ENCODE measurements at regions not wholly inside any gene's neighbourhood (a gene's known extent, or its start where the extent isn't known, plus 50 kb on each side); places are given as distances from the start of the nearest gene placed in this dataset.
A peak's percentile ranks its signal among the peaks of the same experiment; 100 is the strongest.

- TF ChIP-seq CTCF (IDR thresholded peaks at IDR 0.05; ENCODE audit: control insufficient read depth, extremely low read depth, insufficient read depth), result no peak
Measured at GRCh38 chr9:13731637-13732036, 452.1 kb upstream of the MPDZ start.

GRCh38 chr9:13729955-13730354, 450.5 kb upstream of the MPDZ start:
- H3K4me3 ChIP-seq (ENCODE audit: low read depth, low read length), result no peak overlapping the region
- no peak for DNase-seq (ENCODE audit: low read depth)
- TF ChIP-seq CTCF (IDR thresholded peaks at IDR 0.05; ENCODE audit: control insufficient read depth, extremely low read depth, insufficient read depth), result no peak

More at GRCh38 chr9:13731637-13732036, 452.1 kb upstream of the MPDZ start:
- H3K4me3 ChIP-seq (ENCODE audit: low read depth, low read length), result no peak overlapping the region
- DNase-seq (ENCODE audit: low read depth), result no peak

- no peak for DNase-seq (ENCODE audit: low read depth)
- H3K4me3 ChIP-seq (ENCODE audit: low read depth, low read length), result no peak overlapping the region
Measured at GRCh38 chr9:13728917-13729811, 449.7 kb upstream of the MPDZ start.

GRCh38 chr9:13728131-13728530, 448.6 kb upstream of the MPDZ start:
- DNase-seq (ENCODE audit: low read depth), result peak; percentile 78
- TF ChIP-seq CTCF (IDR thresholded peaks at IDR 0.05; ENCODE audit: control insufficient read depth, extremely low read depth, insufficient read depth), result no peak
- H3K4me3 ChIP-seq (ENCODE audit: low read depth, low read length), result no peak overlapping the region

More at GRCh38 chr9:13728917-13729811, 449.7 kb upstream of the MPDZ start:
- TF ChIP-seq CTCF (IDR thresholded peaks at IDR 0.05; ENCODE audit: control insufficient read depth, extremely low read depth, insufficient read depth), result no peak

GRCh38 chr9:13726746-13727145, 447.3 kb upstream of the MPDZ start:
- no peak for TF ChIP-seq CTCF (IDR thresholded peaks at IDR 0.05; ENCODE audit: control insufficient read depth, extremely low read depth, insufficient read depth)
- no peak for DNase-seq (ENCODE audit: low read depth)
- H3K4me3 ChIP-seq (ENCODE audit: low read depth, low read length), result no peak overlapping the region

- no peak for TF ChIP-seq CTCF (IDR thresholded peaks at IDR 0.05; ENCODE audit: control insufficient read depth, extremely low read depth, insufficient read depth)
- H3K4me3 ChIP-seq (ENCODE audit: low read depth, low read length), result no peak overlapping the region
- DNase-seq (ENCODE audit: low read depth), result no peak
Measured at GRCh38 chr9:13725516-13725915, 446.0 kb upstream of the MPDZ start.
